Naive thymus-derived CD4-positive, alpha-beta T cell (primary cell): ENCODE measurements at regions not wholly inside any gene's neighbourhood (a gene's known extent, or its start where the extent isn't known, plus 50 kb on each side); places are given as distances from the start of the nearest gene placed in this dataset.
"Not testable (repeated sequence)": the region's sequence is repeated elsewhere in the genome, so short reads cannot be mapped to it uniquely, and the experiment has no call there.

Experiments used
- ATAC-seq: fragments of 150-1000 bp; cut with Tn5 transposase; 2 replicates; pipeline ENCODE4 v1.10.0; 2021; ENCODE audit warnings: mild to moderate bottlenecking, moderate library complexity
- CTCF ChIA-PET: fragments of 350-600 bp; sonication (Branson Sonifier 250); formaldehyde crosslinking; loops from one replicate; lab custom pipeline; 2021; ENCODE audit warnings: antibody characterized with exemption; lab: Charles Lee
- POLR2A ChIA-PET: fragments of 350-600 bp; sonication (Branson Sonifier 250); formaldehyde crosslinking; loops from one replicate; lab custom pipeline; 2021; ENCODE audit warnings: antibody characterized with exemption, inconsistent platforms; lab: Charles Lee
- DNase-seq, 9 donors: peaks; one replicate each; pipeline versions ENCODE4 v3.0.0 to v3.0.0-alpha.2; 2020 to 2022; ENCODE audit warnings: mixed read lengths in 1 of 9
- H3K27ac ChIP-seq: one replicate; pipeline ENCODE4 v1.7.0; 2013; ENCODE audit warnings: mild to moderate bottlenecking, low read depth, low read length, moderate library complexity
- H3K27me3 ChIP-seq, 2 donors: one replicate each; pipeline ENCODE4 v1.7.0; 2013; ENCODE audit warnings: low read length in 2 of 2, mild to moderate bottlenecking in 2 of 2, moderate library complexity in 2 of 2; ENCODE audit not compliant: control insufficient read depth in 2 of 2, insufficient read depth in 2 of 2
- H3K36me3 ChIP-seq, 3 experiments: 1 replicate in 2 of 3; 2 replicates in 1 of 3; pipeline ENCODE4 v1.7.0; 2013; ENCODE audit warnings: low read length in 3 of 3, mild to moderate bottlenecking in 3 of 3, moderate library complexity in 1 of 3; ENCODE audit not compliant: insufficient read depth in 3 of 3, control insufficient read depth in 2 of 3
- H3K4me1 ChIP-seq, 2 donors: one replicate each; pipeline ENCODE4 v1.7.0; 2013; ENCODE audit warnings: low read length in 2 of 2, mild to moderate bottlenecking in 2 of 2, moderate library complexity in 1 of 2; ENCODE audit not compliant: control insufficient read depth in 2 of 2, insufficient read depth in 2 of 2
- H3K4me3 ChIP-seq: 2 replicates; pipeline ENCODE4 v1.7.0; 2013; ENCODE audit warnings: mild to moderate bottlenecking, low read length
- H3K9me3 ChIP-seq, 3 experiments: 1 replicate in 2 of 3; 2 replicates in 1 of 3; pipeline ENCODE4 v1.7.0; 2013; ENCODE audit warnings: low read length in 3 of 3; ENCODE audit not compliant: control insufficient read depth in 2 of 3
- H3K27ac Mint-ChIP-seq, 9 donors: one replicate each; pipeline ENCODE4 v1.8.0; 2020 to 2022; ENCODE audit warnings: mixed read lengths in 9 of 9, mild to moderate bottlenecking in 8 of 9, moderate library complexity in 5 of 9, inconsistent platforms in 2 of 9
- H3K27me3 Mint-ChIP-seq, 5 donors: one replicate each; pipeline ENCODE4 v1.8.0; 2021 to 2022; ENCODE audit warnings: mixed read lengths in 5 of 5, mild to moderate bottlenecking in 1 of 5
- H3K36me3 Mint-ChIP-seq, 5 donors: one replicate each; pipeline ENCODE4 v1.8.0; 2020 to 2022; ENCODE audit warnings: mixed read lengths in 5 of 5, mild to moderate bottlenecking in 3 of 5, inconsistent platforms in 1 of 5
- H3K4me1 Mint-ChIP-seq, 7 donors: one replicate each; pipeline ENCODE4 v1.8.0; 2020 to 2022; ENCODE audit warnings: mixed read lengths in 7 of 7, mild to moderate bottlenecking in 3 of 7, inconsistent platforms in 1 of 7
- H3K4me3 Mint-ChIP-seq, 10 donors: one replicate each; pipeline ENCODE4 v1.8.0; 2020 to 2022; ENCODE audit warnings: mild to moderate bottlenecking in 10 of 10, mixed read lengths in 10 of 10, moderate library complexity in 6 of 10, inconsistent platforms in 2 of 10
- H3K9me3 Mint-ChIP-seq, 11 donors: one replicate each; pipeline ENCODE4 v1.8.0; 2020 to 2022; ENCODE audit warnings: mixed read lengths in 11 of 11, mild to moderate bottlenecking in 4 of 11, inconsistent platforms in 1 of 11, moderate library complexity in 1 of 11
- intact Hi-C, 2 donors: fragments of 100-400 bp; cut with micrococcal nuclease; formaldehyde crosslinking; loops; one replicate each; pipeline ENCODE4 v1.15.1; 2023

DNA sequence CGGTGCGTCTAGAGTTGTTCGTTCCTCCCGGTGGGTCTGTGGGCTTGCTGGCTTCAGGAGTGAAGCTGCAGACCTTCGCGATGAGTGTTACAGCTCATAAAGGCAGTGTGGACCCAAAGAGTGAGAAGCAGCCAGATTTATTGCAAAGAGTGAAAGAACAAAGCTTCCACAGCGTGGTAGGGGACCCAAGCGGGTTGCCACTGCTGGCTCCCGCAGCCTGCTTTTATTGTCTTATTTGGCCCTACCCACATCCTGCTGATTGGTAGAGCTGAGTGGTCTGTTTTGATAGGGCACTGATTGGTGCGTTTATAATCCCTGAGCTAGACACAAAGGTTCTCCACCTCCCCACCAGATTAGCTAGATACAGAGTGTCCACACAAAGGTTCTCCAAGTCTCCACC lies 250.4 kb downstream of the GJA1 start:
- ATAC-seq, CTCF ChIA-PET, H3K4me3 Mint-ChIP-seq, H3K27ac Mint-ChIP-seq, H3K27me3 ChIP-seq, H3K27ac ChIP-seq, H3K27me3 Mint-ChIP-seq, H3K9me3 ChIP-seq, H3K36me3 ChIP-seq, H3K4me3 ChIP-seq, POLR2A ChIA-PET, H3K36me3 Mint-ChIP-seq, DNase-seq: not testable (repeated sequence)
- H3K4me1 ChIP-seq = peaks cover 0 to 22% of the 10 kb centered on the region in 2 donors
- H3K9me3 Mint-ChIP-seq = peaks cover 0 to 11% (median 0%) of the 10 kb centered on the region in 11 donors
- intact Hi-C loops = loop anchor here in 1 of 2 donors (5.0 kb wide), 1 partner anchor 34 kb away; no protein-coding TSS in a partner anchor
- peaks cover 2 to 32% (median 26%) of the 10 kb centered on the region in 7 donors for H3K4me1 Mint-ChIP-seq

DNA sequence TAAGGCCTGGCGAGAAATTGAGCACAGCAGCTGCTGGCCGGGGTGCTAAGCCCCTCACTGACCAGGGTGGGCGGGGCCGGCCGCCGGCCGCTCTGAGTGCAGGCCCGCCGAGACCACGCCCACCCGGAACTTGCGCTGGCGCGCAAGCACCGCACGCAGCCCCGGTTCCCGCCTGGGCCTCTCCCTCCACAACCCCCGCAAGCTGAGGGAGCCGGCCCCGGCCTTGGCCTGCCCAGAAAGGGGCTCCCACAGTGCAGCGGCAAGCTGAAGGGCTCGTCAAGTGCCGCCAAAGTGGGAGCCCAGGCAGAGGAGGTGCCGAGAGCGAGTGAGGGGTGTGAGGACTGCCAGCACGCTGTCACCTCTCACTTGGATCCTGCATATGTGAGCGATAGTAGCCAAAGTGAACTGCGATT lies 251.2 kb downstream of the GJA1 start:
- ATAC-seq (no peak), DNase-seq (no peak)
- peaks cover 0 to 9% (median 0%) of the 10 kb centered on the region in 11 donors for H3K9me3 Mint-ChIP-seq
- H3K27me3 Mint-ChIP-seq = peaks cover 0 to 3% (median 0%) of the 10 kb centered on the region in 5 donors
- intact Hi-C loops = loop anchor here in 1 of 2 donors (5.0 kb wide), 1 partner anchor 34 kb away; no protein-coding TSS in a partner anchor
- Histone ChIP-seq H3K27me3 (no peaks in the 10 kb centered on the region), H3K4me3 (no peak overlapping the region), H3K4me1 (peaks cover 0 to 22% of the 10 kb centered on the region in 2 donors), H3K27ac (no peak overlapping the region), H3K9me3 (no peaks in the 10 kb centered on the region), H3K36me3 (no peaks in the 10 kb centered on the region)
- ChIA-PET CTCF (no interaction called here), POLR2A (no interaction called here)
- peaks cover 2 to 40% (median 26%) of the 10 kb centered on the region in 7 donors for H3K4me1 Mint-ChIP-seq
- peaks cover 0 to under 1% (median 0%) of the 10 kb centered on the region in 5 donors for H3K36me3 Mint-ChIP-seq
- H3K27ac Mint-ChIP-seq = no peak overlapping the region
- no peak overlapping the region for H3K4me3 Mint-ChIP-seq

DNA sequence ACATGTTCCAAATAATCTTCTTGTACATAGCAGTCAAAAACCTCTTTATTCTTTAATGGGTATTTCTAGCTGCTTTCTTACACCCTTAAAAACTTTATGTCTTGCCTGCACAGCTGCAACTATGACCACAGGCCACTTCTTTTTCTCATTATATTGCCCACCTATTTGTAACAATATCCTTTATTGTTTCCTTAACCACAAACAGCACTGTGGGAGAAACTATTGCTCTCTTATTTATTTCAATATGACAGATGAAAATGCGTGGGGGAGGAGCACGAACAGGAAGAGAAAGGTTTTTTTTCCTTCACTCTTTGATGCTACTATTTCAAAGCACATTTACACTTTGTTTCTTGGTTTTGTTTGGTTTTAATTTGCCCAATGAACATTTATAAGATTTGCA lies 253.5 kb downstream of the GJA1 start:
- Mint-ChIP-seq H3K4me3 (peak overlapping the region in 8 of 10 donors; percentile 9 to 73 (median 58)), H3K36me3 (no peaks in the 10 kb centered on the region), H3K27ac (peak overlapping the region in 6 of 9 donors; percentile 24 to 75 (median 56))

DNA sequence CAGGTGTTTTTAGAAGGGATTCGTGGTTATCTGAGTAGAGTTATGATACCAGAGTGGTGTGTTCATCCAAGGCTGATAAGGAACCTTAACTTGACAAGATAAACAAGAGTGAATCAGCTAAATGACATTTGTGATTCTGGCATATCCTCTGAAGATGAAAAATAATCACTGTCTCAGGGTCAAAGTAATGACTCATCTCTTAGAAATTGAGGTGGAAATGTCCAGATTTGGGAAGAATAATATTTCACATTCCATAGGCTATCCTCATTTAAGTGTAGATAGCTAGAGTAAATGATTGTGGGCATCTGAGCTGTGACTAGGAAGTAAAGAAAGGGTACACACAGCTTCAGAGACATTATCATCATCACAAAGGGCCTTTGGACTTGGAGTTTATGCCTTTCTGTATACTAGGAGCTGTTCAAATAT lies 255.7 kb downstream of the GJA1 start:
- Mint-ChIP-seq H3K9me3 (peaks cover 0 to 2% (median 0%) of the 10 kb centered on the region in 11 donors), H3K27me3 (peaks cover 0 to 6% (median 0%) of the 10 kb centered on the region in 5 donors), H3K36me3 (no peaks in the 10 kb centered on the region), H3K4me3 (no peak overlapping the region), H3K4me1 (peaks cover 2 to 45% (median 26%) of the 10 kb centered on the region in 7 donors), H3K27ac (no peak overlapping the region)
- no peak overlapping the region for H3K4me3 ChIP-seq
- H3K4me1 ChIP-seq = peaks cover 0 to 22% of the 10 kb centered on the region in 2 donors
- H3K27me3 ChIP-seq = no peaks in the 10 kb centered on the region
- ChIA-PET POLR2A (interaction anchor here (0.8 kb wide), 1 partner anchor 16 kb away, joined by 3 read pairs; no protein-coding TSS in a partner anchor), CTCF (no interaction called here)
- no peak for ATAC-seq
- H3K9me3 ChIP-seq = no peaks in the 10 kb centered on the region
- no peak overlapping the region for H3K27ac ChIP-seq
- no peak for DNase-seq
- no peaks in the 10 kb centered on the region for H3K36me3 ChIP-seq
- intact Hi-C loops = loop anchor here in 1 of 2 donors (10.0 kb wide), 1 partner anchor 256 kb away; the partner anchor contains the start of gene GJA1

More for the DNA sequence above, 253.5 kb downstream of the GJA1 start:
- no peak overlapping the region for H3K27ac ChIP-seq
- Mint-ChIP-seq H3K27me3 (peaks cover 0 to 6% (median 0%) of the 10 kb centered on the region in 5 donors), H3K4me1 (peaks cover 2 to 45% (median 26%) of the 10 kb centered on the region in 7 donors), H3K9me3 (peaks cover 0 to 5% (median 0%) of the 10 kb centered on the region in 11 donors)
- H3K27me3 ChIP-seq = no peaks in the 10 kb centered on the region
- H3K9me3 ChIP-seq = no peaks in the 10 kb centered on the region
- DNase-seq (peak in 6 of 9 donors; percentile 5 to 38 (median 34)), ATAC-seq (no peak)
- H3K4me1 ChIP-seq = peaks cover 0 to 22% of the 10 kb centered on the region in 2 donors
- ChIA-PET CTCF (interaction anchor here (0.7 kb wide), 1 partner anchor 56 kb away, joined by 3 read pairs; no protein-coding TSS in a partner anchor), POLR2A (interaction anchor here (0.7 kb wide), 1 partner anchor 747 kb away, joined by 3 read pairs; no protein-coding TSS in a partner anchor)
- H3K36me3 ChIP-seq = no peaks in the 10 kb centered on the region
- no peak overlapping the region for H3K4me3 ChIP-seq
- intact Hi-C loops = loop anchor here in 1 of 2 donors (5.0 kb wide), 1 partner anchor 37 kb away; no protein-coding TSS in a partner anchor

DNA sequence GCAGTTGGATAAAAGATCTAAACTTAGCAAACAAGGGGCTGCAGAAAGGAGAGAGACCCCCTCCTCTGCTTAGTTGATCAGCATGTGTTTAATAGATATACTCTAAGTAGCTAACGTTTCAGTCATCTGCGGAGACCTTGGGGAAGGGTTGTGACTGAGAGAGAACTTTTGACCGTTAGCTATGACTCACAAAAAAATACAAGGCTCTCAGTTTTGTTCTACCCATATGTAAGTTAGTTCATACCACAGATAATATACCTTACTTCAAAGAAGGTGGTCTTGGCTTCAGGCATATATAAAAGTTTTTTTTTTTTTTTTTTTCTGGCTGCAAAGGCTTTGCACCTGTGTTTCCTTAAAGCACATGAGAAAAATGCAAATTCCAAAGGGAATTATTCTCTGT lies 258.9 kb downstream of the GJA1 start:
- intact Hi-C loops = loop anchor here in 1 of 2 donors (10.0 kb wide), 1 partner anchor 260 kb away; the partner anchor contains the start of gene GJA1
- H3K27ac ChIP-seq = no peak overlapping the region
- Mint-ChIP-seq H3K4me1 (peaks cover 0 to 24% (median 12%) of the 10 kb centered on the region in 7 donors), H3K9me3 (no peaks in the 10 kb centered on the region), H3K4me3 (no peak overlapping the region), H3K27ac (no peak overlapping the region), H3K27me3 (peaks cover 0 to 6% (median 0%) of the 10 kb centered on the region in 5 donors), H3K36me3 (no peaks in the 10 kb centered on the region)
- H3K9me3 ChIP-seq = no peaks in the 10 kb centered on the region
- no peak overlapping the region for H3K4me3 ChIP-seq
- H3K27me3 ChIP-seq = no peaks in the 10 kb centered on the region
- DNase-seq (no peak), ATAC-seq (no peak)
- H3K36me3 ChIP-seq = no peaks in the 10 kb centered on the region
- CTCF ChIA-PET = no interaction called here
- POLR2A ChIA-PET = no interaction called here
- H3K4me1 ChIP-seq = peaks cover 0 to 11% of the 10 kb centered on the region in 2 donors

DNA sequence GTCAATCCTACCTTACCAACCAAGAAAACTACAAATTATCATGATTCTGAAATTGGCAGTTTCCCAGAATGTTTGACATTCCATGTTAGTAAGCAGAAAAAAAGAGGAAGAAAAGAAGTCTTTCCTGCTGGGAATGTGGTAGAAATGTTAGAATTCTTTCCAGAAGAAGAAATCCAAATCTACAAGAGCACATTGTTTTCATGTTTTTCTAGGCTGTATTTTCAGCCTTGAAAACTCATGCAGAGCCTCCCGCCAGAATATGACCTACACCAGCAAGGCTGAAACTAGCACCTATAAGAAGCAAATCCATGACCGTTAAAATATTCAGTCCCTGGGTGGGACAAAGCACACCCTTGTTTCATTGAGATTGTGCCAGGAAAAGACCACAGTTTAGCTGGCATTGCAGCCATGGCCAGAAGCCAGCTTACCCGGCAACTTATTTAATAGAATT lies 259.4 kb downstream of the GJA1 start:
- DNase-seq (no peak), ATAC-seq (no peak)
- no peak overlapping the region for H3K4me3 ChIP-seq
- H3K27me3 Mint-ChIP-seq = peaks cover 0 to 6% (median 0%) of the 10 kb centered on the region in 5 donors
- H3K4me3 Mint-ChIP-seq = no peak overlapping the region
- no peaks in the 10 kb centered on the region for H3K27me3 ChIP-seq
- no peak overlapping the region for H3K27ac Mint-ChIP-seq
- no peaks in the 10 kb centered on the region for H3K36me3 Mint-ChIP-seq
- no peak overlapping the region for H3K27ac ChIP-seq
- ChIA-PET CTCF (no interaction called here), POLR2A (no interaction called here)
- H3K4me1 ChIP-seq = peaks cover 0 to 7% of the 10 kb centered on the region in 2 donors
- intact Hi-C loops = loop anchor here in 1 of 2 donors (10.0 kb wide), 1 partner anchor 260 kb away; the partner anchor contains the start of gene GJA1
- H3K4me1 Mint-ChIP-seq = peaks cover 0 to 20% (median 9%) of the 10 kb centered on the region in 7 donors
- H3K36me3 ChIP-seq = no peaks in the 10 kb centered on the region
- no peaks in the 10 kb centered on the region for H3K9me3 Mint-ChIP-seq
- H3K9me3 ChIP-seq = no peaks in the 10 kb centered on the region
